ENCODE measurements at regions not wholly inside any gene's neighbourhood (a gene's known extent, or its start where the extent isn't known, plus 50 kb on each side); places are given as distances from the start of the nearest gene placed in this dataset.

- Histone ChIP-seq H3K27ac (ENCODE audit: insufficient read depth, low read length, poor library complexity, severe bottlenecking) (no peak overlapping the region), H3K36me3 (ENCODE audit: control insufficient read depth, insufficient read depth, low read length) (no peaks in the 10 kb centered on the region), H3K4me1 (ENCODE audit: control insufficient read depth, insufficient read depth, low read length, poor library complexity, severe bottlenecking) (no peaks in the 10 kb centered on the region), H3K9me3 (ENCODE audit: control insufficient read depth, low read length) (no peaks in the 10 kb centered on the region), H3K4me3 (ENCODE audit: insufficient read depth, low read depth, low read length, poor library complexity, severe bottlenecking) (no peak overlapping the region), H3K27me3 (replicated peaks; ENCODE audit: control insufficient read depth, insufficient read depth, low read length, poor library complexity, severe bottlenecking) (peaks cover 3% of the 10 kb centered on the region)
- DNase-seq = no peak
These were observed 214.6 kb upstream of the NFIA start for GRCh38 chr1:60867782-60868181.

GRCh38 chr1:60866917-60867531, 215.3 kb upstream of the NFIA start:
- Histone ChIP-seq H3K4me1 (ENCODE audit: control insufficient read depth, insufficient read depth, low read length, poor library complexity, severe bottlenecking) (no peaks in the 10 kb centered on the region), H3K9me3 (ENCODE audit: control insufficient read depth, low read length) (no peaks in the 10 kb centered on the region), H3K27me3 (replicated peaks; ENCODE audit: control insufficient read depth, insufficient read depth, low read length, poor library complexity, severe bottlenecking) (peaks cover 3% of the 10 kb centered on the region), H3K27ac (ENCODE audit: insufficient read depth, low read length, poor library complexity, severe bottlenecking) (no peak overlapping the region), H3K36me3 (ENCODE audit: control insufficient read depth, insufficient read depth, low read length) (no peaks in the 10 kb centered on the region), H3K4me3 (ENCODE audit: insufficient read depth, low read depth, low read length, poor library complexity, severe bottlenecking) (no peak overlapping the region)
- DNase-seq = no peak

- H3K4me1 ChIP-seq (ENCODE audit: control insufficient read depth, insufficient read depth, low read length, poor library complexity, severe bottlenecking) = no peaks in the 10 kb centered on the region
- DNase-seq = no peak
- H3K36me3 ChIP-seq (ENCODE audit: control insufficient read depth, insufficient read depth, low read length) = no peaks in the 10 kb centered on the region
- peaks cover 3% of the 10 kb centered on the region for H3K27me3 ChIP-seq (replicated peaks; ENCODE audit: control insufficient read depth, insufficient read depth, low read length, poor library complexity, severe bottlenecking)
- H3K27ac ChIP-seq (ENCODE audit: insufficient read depth, low read length, poor library complexity, severe bottlenecking) = no peak overlapping the region
- H3K9me3 ChIP-seq (ENCODE audit: control insufficient read depth, low read length) = no peaks in the 10 kb centered on the region
- H3K4me3 ChIP-seq (ENCODE audit: insufficient read depth, low read depth, low read length, poor library complexity, severe bottlenecking) = no peak overlapping the region
These were observed 216.0 kb upstream of the NFIA start for GRCh38 chr1:60866226-60866900.

- no peaks in the 10 kb centered on the region for H3K36me3 ChIP-seq (ENCODE audit: control insufficient read depth, insufficient read depth, low read length)
- no peak overlapping the region for H3K27ac ChIP-seq (ENCODE audit: insufficient read depth, low read length, poor library complexity, severe bottlenecking)
- DNase-seq = no peak
- H3K9me3 ChIP-seq (ENCODE audit: control insufficient read depth, low read length) = no peaks in the 10 kb centered on the region
- no peaks in the 10 kb centered on the region for H3K4me1 ChIP-seq (ENCODE audit: control insufficient read depth, insufficient read depth, low read length, poor library complexity, severe bottlenecking)
- no peak overlapping the region for H3K4me3 ChIP-seq (ENCODE audit: insufficient read depth, low read depth, low read length, poor library complexity, severe bottlenecking)
- H3K27me3 ChIP-seq (replicated peaks; ENCODE audit: control insufficient read depth, insufficient read depth, low read length, poor library complexity, severe bottlenecking) = peaks cover 3% of the 10 kb centered on the region
These were observed 217.2 kb upstream of the NFIA start for GRCh38 chr1:60865166-60865565.

GRCh38 chr1:60864722-60865121, 217.6 kb upstream of the NFIA start:
- peaks cover 3% of the 10 kb centered on the region for H3K27me3 ChIP-seq (replicated peaks; ENCODE audit: control insufficient read depth, insufficient read depth, low read length, poor library complexity, severe bottlenecking)
- no peak for DNase-seq
- H3K27ac ChIP-seq (ENCODE audit: insufficient read depth, low read length, poor library complexity, severe bottlenecking) = no peak overlapping the region
- no peaks in the 10 kb centered on the region for H3K36me3 ChIP-seq (ENCODE audit: control insufficient read depth, insufficient read depth, low read length)
- no peaks in the 10 kb centered on the region for H3K9me3 ChIP-seq (ENCODE audit: control insufficient read depth, low read length)
- H3K4me3 ChIP-seq (ENCODE audit: insufficient read depth, low read depth, low read length, poor library complexity, severe bottlenecking) = no peak overlapping the region
- no peaks in the 10 kb centered on the region for H3K4me1 ChIP-seq (ENCODE audit: control insufficient read depth, insufficient read depth, low read length, poor library complexity, severe bottlenecking)

GRCh38 chr1:60863131-60863530, 219.2 kb upstream of the NFIA start:
- no peaks in the 10 kb centered on the region for H3K36me3 ChIP-seq (ENCODE audit: control insufficient read depth, insufficient read depth, low read length)
- peaks cover 3% of the 10 kb centered on the region for H3K27me3 ChIP-seq (replicated peaks; ENCODE audit: control insufficient read depth, insufficient read depth, low read length, poor library complexity, severe bottlenecking)
- H3K9me3 ChIP-seq (ENCODE audit: control insufficient read depth, low read length) = no peaks in the 10 kb centered on the region
- no peak for DNase-seq
- no peak overlapping the region for H3K4me3 ChIP-seq (ENCODE audit: insufficient read depth, low read depth, low read length, poor library complexity, severe bottlenecking)
- H3K27ac ChIP-seq (ENCODE audit: insufficient read depth, low read length, poor library complexity, severe bottlenecking) = no peak overlapping the region
- no peaks in the 10 kb centered on the region for H3K4me1 ChIP-seq (ENCODE audit: control insufficient read depth, insufficient read depth, low read length, poor library complexity, severe bottlenecking)

- Histone ChIP-seq H3K4me1 (ENCODE audit: control insufficient read depth, insufficient read depth, low read length, poor library complexity, severe bottlenecking) (no peaks in the 10 kb centered on the region), H3K27ac (ENCODE audit: insufficient read depth, low read length, poor library complexity, severe bottlenecking) (no peak overlapping the region), H3K9me3 (ENCODE audit: control insufficient read depth, low read length) (no peaks in the 10 kb centered on the region), H3K4me3 (ENCODE audit: insufficient read depth, low read depth, low read length, poor library complexity, severe bottlenecking) (no peak overlapping the region), H3K27me3 (replicated peaks; ENCODE audit: control insufficient read depth, insufficient read depth, low read length, poor library complexity, severe bottlenecking) (peaks cover 3% of the 10 kb centered on the region), H3K36me3 (ENCODE audit: control insufficient read depth, insufficient read depth, low read length) (no peaks in the 10 kb centered on the region)
- no peak for DNase-seq
These were observed 220.3 kb upstream of the NFIA start for GRCh38 chr1:60861961-60862567.

GRCh38 chr1:60859111-60859510, 223.2 kb upstream of the NFIA start:
- no peak for DNase-seq
- no peak overlapping the region for H3K27ac ChIP-seq (ENCODE audit: insufficient read depth, low read length, poor library complexity, severe bottlenecking)

GRCh38 chr1:60857851-60858250, 224.5 kb upstream of the NFIA start:
- Histone ChIP-seq H3K27ac (ENCODE audit: insufficient read depth, low read length, poor library complexity, severe bottlenecking) (no peak overlapping the region), H3K9me3 (ENCODE audit: control insufficient read depth, low read length) (no peaks in the 10 kb centered on the region), H3K4me1 (ENCODE audit: control insufficient read depth, insufficient read depth, low read length, poor library complexity, severe bottlenecking) (no peaks in the 10 kb centered on the region), H3K4me3 (ENCODE audit: insufficient read depth, low read depth, low read length, poor library complexity, severe bottlenecking) (no peak overlapping the region), H3K36me3 (ENCODE audit: control insufficient read depth, insufficient read depth, low read length) (no peaks in the 10 kb centered on the region), H3K27me3 (replicated peaks; ENCODE audit: control insufficient read depth, insufficient read depth, low read length, poor library complexity, severe bottlenecking) (peaks cover under 1% of the 10 kb centered on the region)
- no peak for DNase-seq

More at GRCh38 chr1:60859111-60859510, 223.2 kb upstream of the NFIA start:
- Histone ChIP-seq H3K9me3 (ENCODE audit: control insufficient read depth, low read length) (no peaks in the 10 kb centered on the region), H3K36me3 (ENCODE audit: control insufficient read depth, insufficient read depth, low read length) (no peaks in the 10 kb centered on the region), H3K4me3 (ENCODE audit: insufficient read depth, low read depth, low read length, poor library complexity, severe bottlenecking) (no peak overlapping the region), H3K4me1 (ENCODE audit: control insufficient read depth, insufficient read depth, low read length, poor library complexity, severe bottlenecking) (no peaks in the 10 kb centered on the region), H3K27me3 (replicated peaks; ENCODE audit: control insufficient read depth, insufficient read depth, low read length, poor library complexity, severe bottlenecking) (peaks cover 3% of the 10 kb centered on the region)

GRCh38 chr1:60850084-60850483, 232.3 kb upstream of the NFIA start:
- no peak for DNase-seq
- Histone ChIP-seq H3K27ac (ENCODE audit: insufficient read depth, low read length, poor library complexity, severe bottlenecking) (no peak overlapping the region), H3K4me3 (ENCODE audit: insufficient read depth, low read depth, low read length, poor library complexity, severe bottlenecking) (no peak overlapping the region), H3K9me3 (ENCODE audit: control insufficient read depth, low read length) (no peaks in the 10 kb centered on the region), H3K4me1 (ENCODE audit: control insufficient read depth, insufficient read depth, low read length, poor library complexity, severe bottlenecking) (no peaks in the 10 kb centered on the region), H3K36me3 (ENCODE audit: control insufficient read depth, insufficient read depth, low read length) (no peaks in the 10 kb centered on the region), H3K27me3 (replicated peaks; ENCODE audit: control insufficient read depth, insufficient read depth, low read length, poor library complexity, severe bottlenecking) (no peaks in the 10 kb centered on the region)

Data from effector memory CD4-positive, alpha-beta T cell (primary cell).